Fibroblast of skin of left biceps (primary cell): ENCODE measurements at regions not wholly inside any gene's neighbourhood (a gene's known extent, or its start where the extent isn't known, plus 50 kb on each side); places are given as distances from the start of the nearest gene placed in this dataset.

Experiments used
- DNase-seq, 2 experiments: peaks; one replicate each; pipeline ENCODE4 v3.0.0-alpha.2; 2013; ENCODE audit warnings: low read depth in 2 of 2

DNA sequence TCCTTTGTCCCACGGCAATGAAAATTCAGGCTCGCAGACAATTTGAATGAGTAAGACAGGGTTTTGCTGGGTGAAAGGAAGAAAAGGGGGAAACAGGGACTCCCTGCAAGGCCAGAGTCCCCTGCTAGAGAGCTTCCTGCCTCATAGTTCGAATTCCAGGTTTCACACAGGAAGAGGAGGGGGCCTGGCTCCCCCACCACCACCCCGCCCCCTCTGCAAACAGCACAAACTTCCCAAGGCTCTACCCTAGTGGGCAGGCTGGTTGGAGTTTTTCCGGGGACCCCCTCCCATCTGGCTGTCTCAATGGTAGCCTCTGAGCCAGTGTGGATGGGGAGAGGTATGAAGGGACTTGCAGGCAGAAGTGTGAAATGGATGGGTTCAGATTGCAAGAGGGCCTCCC is 57.4 kb upstream of the NEBL start:
- DNase-seq, result no peak

DNA sequence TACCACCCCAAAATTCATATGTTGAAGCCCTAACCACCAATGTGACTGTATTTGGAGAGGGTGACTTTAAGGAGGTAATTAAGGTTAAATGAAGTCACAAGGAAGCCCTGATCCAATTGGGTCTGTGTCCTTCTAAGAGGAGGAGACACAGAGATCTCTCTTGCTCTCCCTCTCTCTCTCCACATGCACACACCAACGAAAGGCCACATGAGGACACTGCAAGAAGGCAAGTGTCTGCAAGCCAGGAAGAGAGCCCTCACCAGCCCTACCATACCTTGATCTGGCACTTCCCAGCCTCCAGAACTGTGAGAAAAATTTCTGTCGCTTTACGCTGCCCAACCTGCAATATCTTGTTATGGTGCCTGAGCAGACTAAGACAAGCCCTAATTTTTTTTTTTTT is 56.0 kb upstream of the NEBL start:
- DNase-seq, result no peak

DNA sequence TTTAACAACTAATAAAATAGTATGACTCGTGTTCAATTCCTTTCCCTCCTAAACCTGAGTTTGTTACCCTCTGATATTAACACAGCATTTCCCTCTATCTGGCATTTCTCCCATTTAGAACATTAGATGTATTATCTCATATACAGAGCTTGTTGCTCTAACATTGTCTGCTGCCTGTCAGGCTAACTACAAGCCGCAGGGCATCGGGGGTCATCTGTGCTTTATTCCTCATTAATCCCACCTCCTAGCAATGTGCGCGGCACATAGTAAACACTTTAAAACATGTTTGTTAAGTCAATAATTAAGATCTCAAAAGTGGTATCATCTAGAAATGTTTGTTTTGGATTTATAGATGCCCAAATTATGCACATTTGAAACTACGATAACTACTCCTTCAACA is 52.9 kb upstream of the NEBL start:
- no peak for DNase-seq

DNA sequence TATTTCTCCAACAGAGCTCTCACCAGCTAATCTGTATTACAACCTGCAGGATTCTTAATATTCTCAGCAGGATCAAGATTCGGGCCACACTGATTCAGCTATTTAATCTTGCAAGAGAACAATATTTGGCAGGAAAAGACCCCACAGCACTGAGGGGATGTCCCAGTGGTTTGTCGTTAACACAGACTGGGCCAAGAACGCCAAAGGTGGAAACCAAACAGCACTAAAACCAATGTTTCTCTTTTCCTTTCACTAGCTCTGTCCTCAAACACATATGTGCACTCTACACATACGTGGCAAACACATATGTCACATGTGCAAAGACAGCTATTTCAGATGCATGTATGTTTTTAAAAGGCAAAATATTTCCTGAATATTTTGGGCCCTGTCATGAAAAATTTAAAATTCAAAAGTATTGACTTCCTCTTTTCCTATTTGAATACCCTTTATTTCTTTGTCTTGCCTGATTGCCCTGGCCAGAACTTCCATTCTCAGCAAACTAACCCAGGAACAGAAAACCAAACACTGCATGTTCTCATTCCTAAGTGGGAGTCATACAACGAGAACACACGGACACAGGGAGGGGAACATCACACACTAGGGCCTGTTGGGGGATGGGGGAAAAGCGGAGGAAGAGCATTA is 51.7 kb upstream of the NEBL start:
- DNase-seq, result no peak
